HG03558 (cell line): ENCODE measurements at regions not wholly inside any gene's neighbourhood (a gene's known extent, or its start where the extent isn't known, plus 50 kb on each side); places are given as distances from the start of the nearest gene placed in this dataset.
A peak's percentile ranks its signal among the peaks of the same experiment; 100 is the strongest.
"Not testable (repeated sequence)": the region's sequence is repeated elsewhere in the genome, so short reads cannot be mapped to it uniquely, and the experiment has no call there.

Experiments used
- ATAC-seq: cut with Tn5 transposase; IDR thresholded peaks from one replicate; pipeline ENCODE4 v1.9.1; 2021; ENCODE audit warnings: moderate number of reproducible peaks; ENCODE audit not compliant: unreplicated experiment; ENCODE audit errors: extremely low read depth

GRCh38 chr9:62874213-62874612, 1684.4 kb downstream of the SPATA31A7 start:
- ATAC-seq: not testable (repeated sequence)

- not testable (repeated sequence) for ATAC-seq
These were observed 1685.1 kb downstream of the SPATA31A7 start for GRCh38 chr9:62874745-62875599.

GRCh38 chr9:62877552-62877951, 1687.7 kb downstream of the SPATA31A7 start:
- ATAC-seq: not testable (repeated sequence)

GRCh38 chr9:62877987-62878386, 1688.2 kb downstream of the SPATA31A7 start:
- ATAC-seq: not testable (repeated sequence)

- not testable (repeated sequence) for ATAC-seq
These were observed 1690.6 kb downstream of the SPATA31A7 start for GRCh38 chr9:62880453-62880852.

GRCh38 chr9:62880971-62881370, 1691.1 kb downstream of the SPATA31A7 start:
- ATAC-seq: not testable (repeated sequence)

GRCh38 chr9:62881811-62882210, 1692.0 kb downstream of the SPATA31A7 start:
- ATAC-seq: not testable (repeated sequence)

GRCh38 chr9:62882717-62883116, 1692.9 kb downstream of the SPATA31A7 start:
- not testable (repeated sequence) for ATAC-seq

- ATAC-seq: not testable (repeated sequence)
These were observed 1706.9 kb downstream of the SPATA31A7 start for GRCh38 chr9:62896692-62897091.

GRCh38 chr9:62897411-62898225, 1707.8 kb downstream of the SPATA31A7 start:
- ATAC-seq: not testable (repeated sequence)

GRCh38 chr9:62899666-62900065, 1709.8 kb downstream of the SPATA31A7 start:
- ATAC-seq: not testable (repeated sequence)

- ATAC-seq: not testable (repeated sequence)
These were observed 1714.2 kb downstream of the SPATA31A7 start for GRCh38 chr9:62904061-62904460.

GRCh38 chr9:62905722-62906121, 1715.9 kb downstream of the SPATA31A7 start:
- not testable (repeated sequence) for ATAC-seq

GRCh38 chr9:62907866-62908265, 1718.0 kb downstream of the SPATA31A7 start:
- not testable (repeated sequence) for ATAC-seq

GRCh38 chr9:62908271-62908670, 1718.4 kb downstream of the SPATA31A7 start:
- not testable (repeated sequence) for ATAC-seq

GRCh38 chr9:62909447-62909846, 1719.6 kb downstream of the SPATA31A7 start:
- ATAC-seq: not testable (repeated sequence)

GRCh38 chr9:62912278-62912677, 1722.4 kb downstream of the SPATA31A7 start:
- ATAC-seq: not testable (repeated sequence)

- not testable (repeated sequence) for ATAC-seq
These were observed 1725.3 kb downstream of the SPATA31A7 start for GRCh38 chr9:62915168-62915567.

GRCh38 chr9:62915661-62916060, 1725.8 kb downstream of the SPATA31A7 start:
- ATAC-seq: peak; percentile 96

- not testable (repeated sequence) for ATAC-seq
These were observed 1729.0 kb downstream of the SPATA31A7 start for GRCh38 chr9:62918648-62919385.
